Lower lobe of right lung (tissue), 2 donors: ENCODE measurements at regions not wholly inside any gene's neighbourhood (a gene's known extent, or its start where the extent isn't known, plus 50 kb on each side); places are given as distances from the start of the nearest gene placed in this dataset.

Experiments
- ATAC-seq, 2 donors: fragments of 200-7000 bp; cut with Tn5 transposase; one replicate each; pipeline ENCODE4 v1.9.1; 2020 to 2022; ENCODE audit warnings: mild to moderate bottlenecking in 2 of 2, moderate library complexity in 2 of 2
- DNase-seq: peaks from one replicate; pipeline ENCODE4 v3.0.0-alpha.2; 2020
- H3K27ac ChIP-seq: fragments of 200-600 bp; one replicate; pipeline ENCODE4 v1.8.0; 2022
- H3K27me3 ChIP-seq: fragments of 200-600 bp; one replicate; pipeline ENCODE4 v1.8.0; 2022; ENCODE audit warnings: low read depth
- H3K36me3 ChIP-seq: fragments of 200-600 bp; one replicate; pipeline ENCODE4 v1.8.0; 2022; ENCODE audit warnings: mild to moderate bottlenecking
- H3K4me1 ChIP-seq: fragments of 200-600 bp; one replicate; pipeline ENCODE4 v1.8.0; 2022
- H3K4me3 ChIP-seq: fragments of 200-600 bp; one replicate; pipeline ENCODE4 v1.8.0; 2022; ENCODE audit warnings: mild to moderate bottlenecking
- H3K9me3 ChIP-seq: fragments of 200-600 bp; one replicate; pipeline ENCODE4 v1.8.0; 2022
- intact Hi-C: fragments of 100-400 bp; cut with DNase I; formaldehyde crosslinking; loops from one replicate; pipeline ENCODE4 v1.11.0; 2022
- TF ChIP-seq, protein P1 (sequence below): fragments of 200-600 bp; IDR thresholded peaks from one replicate; pipeline ENCODE4 v1.8.0; 2022; ENCODE audit warnings: antibody characterized with exemption, mild to moderate bottlenecking
- donor health status: DM: no; HTN: yes; CAD: no; lungs with severe emphysema.

DNA sequence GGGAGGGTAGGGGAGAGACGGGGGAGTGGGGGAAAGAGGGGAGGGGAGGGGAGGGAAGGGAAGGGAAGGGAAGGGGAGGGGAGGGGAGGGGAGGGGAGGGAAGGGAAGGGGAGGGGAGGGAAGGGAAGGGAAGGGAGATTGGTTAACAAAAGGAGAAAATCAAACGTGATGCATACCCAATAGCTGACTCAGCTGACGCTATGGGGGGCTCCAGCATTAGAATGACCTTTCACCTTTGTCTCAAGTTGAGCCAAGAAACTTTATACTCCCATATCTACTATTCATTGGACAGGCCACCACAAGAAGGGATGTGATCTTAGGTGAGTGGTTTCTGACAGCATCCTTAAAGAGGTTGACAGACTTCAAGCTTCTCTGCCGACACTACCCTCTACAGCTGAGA is 432.8 kb upstream of the CDH5 start:
- TF ChIP-seq, protein P1, sequence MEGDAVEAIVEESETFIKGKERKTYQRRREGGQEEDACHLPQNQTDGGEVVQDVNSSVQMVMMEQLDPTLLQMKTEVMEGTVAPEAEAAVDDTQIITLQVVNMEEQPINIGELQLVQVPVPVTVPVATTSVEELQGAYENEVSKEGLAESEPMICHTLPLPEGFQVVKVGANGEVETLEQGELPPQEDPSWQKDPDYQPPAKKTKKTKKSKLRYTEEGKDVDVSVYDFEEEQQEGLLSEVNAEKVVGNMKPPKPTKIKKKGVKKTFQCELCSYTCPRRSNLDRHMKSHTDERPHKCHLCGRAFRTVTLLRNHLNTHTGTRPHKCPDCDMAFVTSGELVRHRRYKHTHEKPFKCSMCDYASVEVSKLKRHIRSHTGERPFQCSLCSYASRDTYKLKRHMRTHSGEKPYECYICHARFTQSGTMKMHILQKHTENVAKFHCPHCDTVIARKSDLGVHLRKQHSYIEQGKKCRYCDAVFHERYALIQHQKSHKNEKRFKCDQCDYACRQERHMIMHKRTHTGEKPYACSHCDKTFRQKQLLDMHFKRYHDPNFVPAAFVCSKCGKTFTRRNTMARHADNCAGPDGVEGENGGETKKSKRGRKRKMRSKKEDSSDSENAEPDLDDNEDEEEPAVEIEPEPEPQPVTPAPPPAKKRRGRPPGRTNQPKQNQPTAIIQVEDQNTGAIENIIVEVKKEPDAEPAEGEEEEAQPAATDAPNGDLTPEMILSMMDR, result no peak
- H3K4me1 ChIP-seq, result no peaks in the 10 kb centered on the region
- ATAC-seq (no peak), DNase-seq (no peak)
- no peaks in the 10 kb centered on the region for H3K36me3 ChIP-seq
- no peak overlapping the region for H3K27ac ChIP-seq
- H3K4me3 ChIP-seq, result no peak overlapping the region
- intact Hi-C loops, result no loop called here
- no peaks in the 10 kb centered on the region for H3K27me3 ChIP-seq
- H3K9me3 ChIP-seq, result no peaks in the 10 kb centered on the region

DNA sequence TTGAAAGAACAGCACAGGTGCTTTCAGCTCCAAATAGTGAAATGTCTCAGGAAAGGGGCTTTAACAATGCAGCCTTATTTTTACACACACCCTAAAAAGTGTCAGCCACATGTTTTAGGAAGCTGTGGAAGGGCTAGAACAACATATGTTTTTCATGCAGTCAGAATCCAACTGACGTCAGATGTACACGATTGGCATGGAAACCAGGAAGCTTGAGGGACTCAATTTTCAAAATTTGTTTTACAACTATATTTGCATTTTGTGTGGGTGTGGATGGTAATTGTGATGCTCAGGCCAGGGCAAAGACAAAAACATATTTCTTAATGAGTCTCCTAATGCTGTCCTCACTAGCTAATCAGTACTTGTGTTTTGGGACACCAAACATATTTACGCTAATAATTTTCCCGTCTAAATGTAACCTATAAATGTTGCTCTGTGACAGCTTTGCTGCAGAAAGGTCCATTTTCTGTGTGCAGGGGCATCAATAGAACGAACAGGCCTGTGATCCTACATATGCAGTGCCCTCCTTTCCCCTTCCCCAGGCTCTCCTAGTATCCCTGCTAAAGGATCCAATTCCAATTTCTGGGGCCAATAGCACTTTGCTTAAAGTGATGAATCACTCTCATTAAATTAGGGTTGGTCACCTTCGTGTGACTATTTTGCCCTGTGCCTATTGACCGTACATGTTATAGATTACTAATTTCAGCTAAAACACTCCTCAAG is 434.0 kb upstream of the CDH5 start:
- ATAC-seq, result no peak
- Histone ChIP-seq H3K36me3 (no peaks in the 10 kb centered on the region), H3K4me1 (no peaks in the 10 kb centered on the region), H3K9me3 (no peaks in the 10 kb centered on the region), H3K27me3 (no peaks in the 10 kb centered on the region), H3K27ac (no peak overlapping the region), H3K4me3 (no peak overlapping the region)
- intact Hi-C loops, result no loop called here
- TF ChIP-seq, protein P1, result no peak
- no peak for DNase-seq

GRCh38 chr16:65922923-65923322 is 443.6 kb upstream of the CDH5 start:
- Histone ChIP-seq H3K4me1 (no peaks in the 10 kb centered on the region), H3K36me3 (no peaks in the 10 kb centered on the region), H3K9me3 (no peaks in the 10 kb centered on the region), H3K27me3 (no peaks in the 10 kb centered on the region), H3K27ac (no peak overlapping the region), H3K4me3 (no peak overlapping the region)
- intact Hi-C loops, result no loop called here
- no peak for DNase-seq
- TF ChIP-seq, protein P1, result no peak
- no peak for ATAC-seq

- ATAC-seq (no peak), DNase-seq (no peak)
- no peaks in the 10 kb centered on the region for H3K9me3 ChIP-seq
- no peaks in the 10 kb centered on the region for H3K4me1 ChIP-seq
- no peak overlapping the region for H3K4me3 ChIP-seq
- no peaks in the 10 kb centered on the region for H3K27me3 ChIP-seq
- intact Hi-C loops, result no loop called here
- TF ChIP-seq, protein P1, result no peak
- H3K27ac ChIP-seq, result no peak overlapping the region
- no peaks in the 10 kb centered on the region for H3K36me3 ChIP-seq
Measured at GRCh38 chr16:65919986-65920376, 446.5 kb upstream of the CDH5 start.

DNA sequence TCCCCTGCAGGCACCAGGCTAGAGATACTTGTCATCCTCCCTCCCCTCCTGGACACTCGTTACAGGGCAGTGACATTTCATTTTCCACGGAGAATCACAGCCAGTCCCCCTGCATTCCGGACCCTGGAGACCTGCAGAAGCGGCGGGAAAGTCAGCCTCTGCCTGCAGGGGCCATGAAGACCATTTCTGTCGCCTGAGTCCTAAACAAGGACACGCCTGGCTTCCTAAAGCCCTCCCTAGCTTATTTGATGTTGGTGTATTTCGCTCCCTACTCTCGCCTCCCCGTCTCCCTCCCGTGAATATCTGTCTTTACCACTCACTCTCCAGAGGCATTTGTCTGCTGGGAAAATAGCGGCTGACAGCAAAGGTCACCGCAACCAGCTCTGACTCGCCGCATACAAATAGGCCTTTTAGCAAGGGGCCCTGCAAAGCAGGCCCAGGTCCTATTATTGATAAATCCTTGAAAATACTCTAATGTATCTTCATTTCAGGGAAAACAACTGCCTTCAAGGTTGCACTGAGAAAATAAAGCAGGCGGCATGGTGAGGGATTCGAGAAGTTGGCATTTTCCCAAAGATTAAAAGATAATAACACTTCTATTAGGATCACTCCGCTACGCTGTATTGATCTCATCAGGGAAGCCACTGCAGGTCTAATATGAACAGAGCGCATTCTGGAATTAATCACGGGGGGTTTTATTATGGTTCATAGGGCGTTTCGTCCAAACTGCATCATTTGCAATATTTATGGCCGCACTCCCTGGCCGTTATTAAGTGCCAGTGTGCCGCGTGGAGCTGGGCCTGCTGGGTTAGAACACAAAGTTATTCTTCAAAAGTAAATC is 447.1 kb upstream of the CDH5 start:
- ATAC-seq, result no peak
- no peaks in the 10 kb centered on the region for H3K9me3 ChIP-seq
- intact Hi-C loops, result no loop called here
- H3K27me3 ChIP-seq, result no peaks in the 10 kb centered on the region
- no peak overlapping the region for H3K27ac ChIP-seq
- no peaks in the 10 kb centered on the region for H3K36me3 ChIP-seq
- TF ChIP-seq, protein P1, result no peak
- H3K4me3 ChIP-seq, result no peak overlapping the region
- DNase-seq, result no peak
- no peaks in the 10 kb centered on the region for H3K4me1 ChIP-seq
